OCI-LY7 (cell line): ENCODE measurements at regions not wholly inside any gene's neighbourhood (a gene's known extent, or its start where the extent isn't known, plus 50 kb on each side); places are given as distances from the start of the nearest gene placed in this dataset.

Source experiments
- BruUV-seq: library from RNA; stranded (reverse); fragments of 400-500 nt; replicated peaks from 2 replicates; lab custom pipeline; 2021; lab: Mats Ljungman, UMichigan
- CTCF ChIA-PET: fragments of 300-600 bp; sonication (Branson Sonifier 250); formaldehyde crosslinking; loops from one replicate; lab custom pipeline; 2022; ENCODE audit warnings: antibody characterized with exemption; ENCODE audit not compliant: unreplicated experiment; lab: Charles Lee
- POLR2A ChIA-PET: fragments of 300-600 bp; sonication (Branson Sonifier 250); formaldehyde crosslinking; loops from one replicate; lab custom pipeline; 2022; ENCODE audit warnings: antibody characterized with exemption; lab: Charles Lee
- DNase-seq: peaks from one replicate; pipeline ENCODE4 v3.0.0-alpha.2; 2015; ENCODE audit warnings: low spot score
- H2AFZ ChIP-seq: fragments of 200-600 bp; sonication (generic), shearing (Covaris generic); 2 replicates; pipeline ENCODE4 v1.6.1; 2014; ENCODE audit warnings: mild to moderate bottlenecking, antibody characterized with exemption, low read length, moderate library complexity
- H3K27ac ChIP-seq: fragments of 200-600 bp; sonication (generic); 2 replicates; pipeline ENCODE4 v1.5.1; 2014; ENCODE audit warnings: mixed run types, low read depth, mild to moderate bottlenecking, moderate library complexity, low read length, inconsistent platforms; ENCODE audit not compliant: poor library complexity, severe bottlenecking
- H3K36me3 ChIP-seq: fragments of 200-600 bp; sonication (generic); 2 replicates; pipeline ENCODE4 v1.6.1; 2014; ENCODE audit warnings: mild to moderate bottlenecking, antibody characterized with exemption, low read length, moderate library complexity, mixed read lengths; ENCODE audit not compliant: insufficient read depth
- H3K4me1 ChIP-seq: fragments of 200-600 bp; sonication (generic); 2 replicates; pipeline ENCODE4 v1.5.1; 2014; ENCODE audit warnings: mild to moderate bottlenecking, low read length; ENCODE audit not compliant: insufficient read depth, poor library complexity, severe bottlenecking
- H3K4me2 ChIP-seq: fragments of 200-600 bp; sonication (generic); 2 replicates; pipeline ENCODE4 v1.6.1; 2014; ENCODE audit warnings: mild to moderate bottlenecking, low read length
- H3K4me3 ChIP-seq: fragments of 200-600 bp; sonication (generic); 2 replicates; pipeline ENCODE4 v1.5.1; 2014; ENCODE audit warnings: mild to moderate bottlenecking, low read depth, low read length; ENCODE audit not compliant: poor library complexity, severe bottlenecking
- H3K79me2 ChIP-seq: fragments of 200-600 bp; sonication (generic); 2 replicates; pipeline ENCODE4 v1.6.1; 2016; ENCODE audit warnings: low read depth, mild to moderate bottlenecking, low read length, moderate library complexity, mixed read lengths; ENCODE audit not compliant: insufficient read depth
- H3K9me2 ChIP-seq: fragments of 200-600 bp; sonication (generic); 2 replicates; pipeline ENCODE4 v1.6.1; 2016; ENCODE audit warnings: mild to moderate bottlenecking, low read length, mixed read lengths; ENCODE audit not compliant: insufficient read depth
- H3K9me3 ChIP-seq: fragments of 200-600 bp; sonication (generic); 2 replicates; pipeline ENCODE4 v1.6.1; 2014; ENCODE audit warnings: mild to moderate bottlenecking, mixed run types, low read length, mixed read lengths
- H4K20me1 ChIP-seq: fragments of 200-600 bp; sonication (generic); 2 replicates; pipeline ENCODE4 v1.6.1; 2014; ENCODE audit warnings: mild to moderate bottlenecking, antibody characterized with exemption, low read length, moderate library complexity, mixed read lengths; ENCODE audit not compliant: insufficient read depth
- CTCF ChIP-seq: fragments of 200-600 bp; sonication (generic); conservative IDR thresholded peaks from 2 replicates; pipeline ENCODE4 v1.5.1; 2014; ENCODE audit warnings: mild to moderate bottlenecking, antibody characterized with exemption, low read length, moderate library complexity, mixed read lengths
- EZH2phosphoT487 ChIP-seq: fragments of 200-600 bp; sonication (generic); IDR thresholded peaks from 2 replicates; pipeline ENCODE4 v1.6.1; 2018; ENCODE audit warnings: low read depth, borderline replicate concordance, mild to moderate bottlenecking, mixed run types, antibody characterized with exemption, low read length, moderate library complexity, mixed read lengths
- intact Hi-C: fragments of 100-400 bp; cut with micrococcal nuclease; formaldehyde crosslinking; loops from one replicate; pipeline ENCODE4 v1.10.0; 2022; ENCODE audit not compliant: unreplicated experiment

GRCh38 chr3:59593380-59593779 lies 543.6 kb upstream of the CFAP20DC start:
- Histone ChIP-seq H3K36me3 (no peaks in the 10 kb centered on the region), H3K9me3 (no peaks in the 10 kb centered on the region), H3K4me1 (no peaks in the 10 kb centered on the region), H4K20me1 (no peaks in the 10 kb centered on the region), H3K4me2 (no peak overlapping the region), H3K9me2 (no peaks in the 10 kb centered on the region), H3K4me3 (no peak overlapping the region), H3K27ac (no peak overlapping the region), H3K79me2 (no peaks in the 10 kb centered on the region), H2AFZ (no peak overlapping the region)
- DNase-seq: no peak
- TF ChIP-seq CTCF (no peak), EZH2phosphoT487 (no peak)
- intact Hi-C loops: no loop called here
- BruUV-seq: no TSS peak
- ChIA-PET CTCF (no interaction called here), POLR2A (no interaction called here)

- H3K79me2 ChIP-seq: no peaks in the 10 kb centered on the region
- no TSS peak for BruUV-seq
- no peaks in the 10 kb centered on the region for H3K4me1 ChIP-seq
- H3K9me3 ChIP-seq: no peaks in the 10 kb centered on the region
- H3K9me2 ChIP-seq: no peaks in the 10 kb centered on the region
- H3K27ac ChIP-seq: no peak overlapping the region
- H3K4me3 ChIP-seq: no peak overlapping the region
- TF ChIP-seq CTCF: no peak
- TF ChIP-seq EZH2phosphoT487: no peak
- H3K4me2 ChIP-seq: no peak overlapping the region
- POLR2A ChIA-PET: no interaction called here
- no peaks in the 10 kb centered on the region for H3K36me3 ChIP-seq
- CTCF ChIA-PET: no interaction called here
- intact Hi-C loops: no loop called here
- DNase-seq: no peak
- no peaks in the 10 kb centered on the region for H4K20me1 ChIP-seq
- H2AFZ ChIP-seq: no peak overlapping the region
These were observed 531.2 kb upstream of the CFAP20DC start for GRCh38 chr3:59580996-59581395.

GRCh38 chr3:59580499-59580898 lies 530.7 kb upstream of the CFAP20DC start:
- TF ChIP-seq CTCF (no peak), EZH2phosphoT487 (no peak)
- Histone ChIP-seq H3K4me3 (no peak overlapping the region), H4K20me1 (no peaks in the 10 kb centered on the region), H3K9me2 (no peaks in the 10 kb centered on the region), H3K9me3 (no peaks in the 10 kb centered on the region), H3K27ac (no peak overlapping the region), H3K4me2 (no peak overlapping the region), H3K79me2 (no peaks in the 10 kb centered on the region), H3K4me1 (no peaks in the 10 kb centered on the region), H3K36me3 (no peaks in the 10 kb centered on the region), H2AFZ (no peak overlapping the region)
- intact Hi-C loops: no loop called here
- no peak for DNase-seq
- ChIA-PET POLR2A (no interaction called here), CTCF (no interaction called here)
- no TSS peak for BruUV-seq
